Colonic mucosa (tissue), 4 donors: ENCODE measurements at regions not wholly inside any gene's neighbourhood (a gene's known extent, or its start where the extent isn't known, plus 50 kb on each side); places are given as distances from the start of the nearest gene placed in this dataset.

Experiments used
- DNase-seq: peaks from one replicate; pipeline ENCODE4 v3.0.0-alpha.2; 2020
- H3K27ac ChIP-seq: fragments of 200-600 bp; one replicate; pipeline ENCODE4 v1.8.0; 2021
- H3K27me3 ChIP-seq: fragments of 200-600 bp; one replicate; pipeline ENCODE4 v1.8.0; 2021
- H3K36me3 ChIP-seq: fragments of 200-600 bp; one replicate; pipeline ENCODE4 v1.8.0; 2021
- H3K4me1 ChIP-seq: fragments of 200-600 bp; one replicate; pipeline ENCODE4 v1.8.0; 2021; ENCODE audit warnings: mild to moderate bottlenecking
- H3K4me3 ChIP-seq: fragments of 200-600 bp; one replicate; pipeline ENCODE4 v1.8.0; 2021
- H3K9ac ChIP-seq, 2 donors: one replicate each; pipeline ENCODE4 v1.7.0; 2013; ENCODE audit warnings: control low read depth in 2 of 2, low read depth in 2 of 2, low read length in 2 of 2
- H3K9me3 ChIP-seq: fragments of 200-600 bp; one replicate; pipeline ENCODE4 v1.8.0; 2021
- CTCF ChIP-seq: fragments of 200-600 bp; IDR thresholded peaks from one replicate; pipeline ENCODE4 v1.8.0; 2022; ENCODE audit warnings: antibody characterized with exemption, mild to moderate bottlenecking
- intact Hi-C: fragments of 100-400 bp; cut with DNase I; formaldehyde crosslinking; loops from one replicate; pipeline ENCODE4 v1.14.1; 2022
- donor health status: healthy.
- donor health status: DM: no; HTN: no; CAD: no.
- donor health status: DM: no; HTN: no; CAD: no.

- H3K27me3 ChIP-seq: no peaks in the 10 kb centered on the region
- H3K4me3 ChIP-seq: no peak overlapping the region
- no peak overlapping the region for H3K27ac ChIP-seq
- no peak overlapping the region for H3K9ac ChIP-seq
- no peaks in the 10 kb centered on the region for H3K9me3 ChIP-seq
- no peaks in the 10 kb centered on the region for H3K36me3 ChIP-seq
- no peak for TF ChIP-seq CTCF
- no peak for DNase-seq
- intact Hi-C loops: no loop called here
- H3K4me1 ChIP-seq: no peaks in the 10 kb centered on the region
Observed at GRCh38 chr2:239703834-239704233, 303.0 kb upstream of the HDAC4 start.

GRCh38 chr2:239700686-239701345 is 300.0 kb upstream of the HDAC4 start:
- peak; percentile 6 for DNase-seq
- TF ChIP-seq CTCF: no peak
- Histone ChIP-seq H3K4me1 (no peaks in the 10 kb centered on the region), H3K4me3 (no peak overlapping the region), H3K9me3 (no peaks in the 10 kb centered on the region), H3K9ac (no peak overlapping the region), H3K36me3 (no peaks in the 10 kb centered on the region), H3K27ac (no peak overlapping the region), H3K27me3 (no peaks in the 10 kb centered on the region)
- intact Hi-C loops: no loop called here

- TF ChIP-seq CTCF: no peak
- no peak overlapping the region for H3K4me3 ChIP-seq
- no peaks in the 10 kb centered on the region for H3K36me3 ChIP-seq
- no peak overlapping the region for H3K9ac ChIP-seq
- no peak for DNase-seq
- H3K4me1 ChIP-seq: no peaks in the 10 kb centered on the region
- no peaks in the 10 kb centered on the region for H3K9me3 ChIP-seq
- no peaks in the 10 kb centered on the region for H3K27me3 ChIP-seq
- intact Hi-C loops: no loop called here
- no peak overlapping the region for H3K27ac ChIP-seq
Observed at GRCh38 chr2:239697399-239698164, 296.8 kb upstream of the HDAC4 start.

- no peak for TF ChIP-seq CTCF
- Histone ChIP-seq H3K27ac (no peak overlapping the region), H3K4me3 (no peak overlapping the region), H3K36me3 (no peaks in the 10 kb centered on the region), H3K9ac (no peak overlapping the region), H3K27me3 (no peaks in the 10 kb centered on the region), H3K4me1 (no peaks in the 10 kb centered on the region), H3K9me3 (no peaks in the 10 kb centered on the region)
- peak; percentile 8 for DNase-seq
- intact Hi-C loops: no loop called here
Observed at GRCh38 chr2:239696559-239697207, 295.9 kb upstream of the HDAC4 start.

GRCh38 chr2:239695728-239696240 is 295.0 kb upstream of the HDAC4 start:
- Histone ChIP-seq H3K9ac (no peak overlapping the region), H3K9me3 (no peaks in the 10 kb centered on the region), H3K36me3 (no peaks in the 10 kb centered on the region), H3K4me3 (no peak overlapping the region), H3K4me1 (no peaks in the 10 kb centered on the region), H3K27me3 (no peaks in the 10 kb centered on the region), H3K27ac (no peak overlapping the region)
- TF ChIP-seq CTCF: no peak
- intact Hi-C loops: no loop called here
- DNase-seq: no peak
